ENCODE measurements at regions not wholly inside any gene's neighbourhood (a gene's known extent, or its start where the extent isn't known, plus 50 kb on each side); places are given as distances from the start of the nearest gene placed in this dataset.

- ATAC-seq = no peak
These were observed 80.2 kb upstream of the CDKN3 start for GRCh38 chr14:54316652-54317051.

DNA sequence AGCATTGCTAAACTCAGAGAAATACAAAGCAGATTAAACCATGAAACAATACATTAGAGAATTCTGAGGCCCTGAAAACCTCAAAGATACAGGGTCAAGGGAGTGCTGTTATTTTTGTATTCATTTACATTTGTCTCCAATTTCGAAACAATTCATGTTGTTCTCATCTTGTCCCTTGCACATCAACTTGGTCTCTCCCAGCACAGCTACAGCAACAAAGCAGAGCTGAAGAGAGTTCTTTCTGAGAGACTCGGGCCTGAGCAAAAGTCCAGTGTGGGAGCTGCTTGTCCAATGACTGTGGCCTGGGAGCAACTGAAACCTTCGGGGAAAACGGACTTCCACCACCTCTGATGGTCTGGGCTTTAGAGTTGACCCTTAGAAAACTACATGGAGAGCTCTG, 79.4 kb upstream of the CDKN3 start:
- no peak for ATAC-seq

DNA sequence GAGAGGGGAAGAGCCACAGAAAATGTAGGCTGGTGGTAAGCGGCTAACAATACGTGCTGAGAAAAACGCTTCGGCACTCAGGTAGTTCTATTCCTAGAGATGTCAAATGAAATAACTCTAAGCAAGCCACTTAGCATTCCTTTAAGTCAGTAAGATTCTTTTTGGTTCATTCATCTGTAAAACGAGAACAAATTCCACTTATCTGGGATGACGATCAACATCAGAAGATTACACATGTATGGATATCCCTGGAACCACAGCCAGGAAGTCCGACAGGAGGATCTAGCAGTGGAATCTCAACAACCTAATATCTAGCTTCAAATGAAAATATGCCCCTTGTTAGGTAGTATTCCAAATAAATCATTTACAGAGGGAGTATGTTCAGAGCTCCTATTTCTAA, 74.6 kb upstream of the CDKN3 start:
- no peak for ATAC-seq

DNA sequence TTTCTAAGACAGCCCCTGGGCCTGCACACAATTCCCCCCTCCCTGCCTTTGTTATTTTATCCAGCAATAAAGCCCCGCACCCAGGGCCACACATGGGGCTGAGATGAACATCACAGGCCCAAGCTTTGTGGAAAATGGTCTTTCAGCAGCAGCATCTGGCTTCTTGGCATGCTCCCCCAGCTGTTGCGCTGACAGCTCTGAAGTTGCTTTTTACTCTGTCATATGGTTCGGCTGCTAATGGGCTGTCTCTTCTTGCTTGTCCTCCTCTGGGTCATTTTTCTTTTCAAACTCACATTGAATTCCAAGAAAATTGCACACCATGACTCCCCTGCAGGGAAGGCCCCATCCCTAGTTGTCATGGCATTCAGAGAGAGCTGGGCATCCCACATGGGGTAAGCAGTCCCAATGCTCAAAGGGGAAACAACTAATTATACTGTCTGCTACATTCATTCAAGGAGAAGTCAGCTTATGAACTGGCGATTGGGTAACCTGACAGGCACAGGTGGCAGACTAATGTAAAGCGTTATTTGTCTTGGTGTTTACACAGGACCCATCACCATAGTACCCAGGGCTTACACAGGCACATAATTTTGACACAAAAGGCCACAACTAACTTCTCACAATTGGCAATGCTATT, 74.0 kb upstream of the CDKN3 start:
- no peak for ATAC-seq

DNA sequence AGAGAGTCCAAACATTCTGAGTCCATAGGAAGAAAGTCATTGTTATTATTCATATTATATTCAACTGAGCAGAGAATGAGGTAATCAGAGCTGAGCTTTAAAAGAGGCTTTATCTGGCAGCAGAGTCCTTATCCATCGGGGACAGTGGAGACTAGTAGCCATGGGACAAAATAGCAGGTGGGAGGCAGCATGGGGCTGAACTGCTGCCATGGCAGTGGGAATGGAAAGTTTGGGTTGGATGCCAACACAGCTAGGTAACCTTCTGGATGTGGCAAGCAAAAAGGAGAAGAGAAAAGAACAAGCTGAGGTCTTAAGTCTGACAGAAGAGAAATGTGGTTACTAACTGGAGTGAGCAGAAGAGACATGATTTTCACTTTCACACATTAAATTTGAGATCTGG, 71.0 kb upstream of the CDKN3 start:
- no peak for ATAC-seq

DNA sequence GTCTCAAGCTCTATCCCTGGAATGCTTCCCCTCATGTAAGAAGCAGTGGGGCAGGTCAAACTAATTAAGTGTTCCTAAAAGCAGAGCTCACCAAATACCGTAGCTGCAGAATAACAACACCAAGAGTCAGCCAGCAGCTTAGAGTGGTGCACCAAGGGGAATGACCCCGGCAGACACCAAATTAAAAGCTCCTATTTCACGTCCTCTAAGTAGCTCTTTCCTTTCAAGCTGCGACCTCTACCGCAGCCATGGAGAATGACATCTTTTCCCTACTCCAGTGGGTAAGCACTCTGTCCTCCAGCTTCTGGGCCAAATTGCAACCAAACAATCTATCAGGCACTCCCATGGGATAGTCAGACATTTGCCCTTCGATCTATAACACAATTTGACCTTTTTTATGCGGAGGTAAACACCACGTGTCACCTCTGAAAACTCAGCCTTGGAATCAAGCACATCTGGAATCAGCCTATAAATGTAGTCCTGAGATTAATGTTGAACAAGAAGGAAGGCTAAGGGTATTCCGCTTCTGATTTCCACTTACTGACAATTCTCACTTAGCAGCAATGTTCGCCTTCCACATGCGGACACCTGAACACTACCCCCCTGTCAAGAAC, 67.6 kb upstream of the CDKN3 start:
- ATAC-seq = peak; percentile 47

DNA sequence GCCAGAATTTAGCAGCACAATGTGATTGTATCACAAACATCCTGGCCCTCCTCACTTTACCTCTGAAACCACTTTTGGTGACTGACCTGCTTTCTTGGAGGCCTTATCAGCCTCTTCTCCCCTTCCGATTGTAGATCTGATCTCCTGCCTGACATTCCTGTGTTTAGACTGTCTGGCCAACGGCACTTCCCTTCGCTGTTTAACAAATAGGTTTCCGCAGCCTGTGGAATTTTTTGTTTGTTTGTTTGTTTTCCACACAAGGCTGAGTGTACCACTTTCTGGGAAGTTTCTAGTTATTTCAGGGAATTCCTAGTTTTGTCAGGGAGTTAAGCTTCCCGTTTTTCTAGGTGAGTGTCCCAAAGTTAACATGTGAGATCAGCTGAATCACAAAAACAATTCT, 65.9 kb upstream of the CDKN3 start:
- ATAC-seq = no peak

DNA sequence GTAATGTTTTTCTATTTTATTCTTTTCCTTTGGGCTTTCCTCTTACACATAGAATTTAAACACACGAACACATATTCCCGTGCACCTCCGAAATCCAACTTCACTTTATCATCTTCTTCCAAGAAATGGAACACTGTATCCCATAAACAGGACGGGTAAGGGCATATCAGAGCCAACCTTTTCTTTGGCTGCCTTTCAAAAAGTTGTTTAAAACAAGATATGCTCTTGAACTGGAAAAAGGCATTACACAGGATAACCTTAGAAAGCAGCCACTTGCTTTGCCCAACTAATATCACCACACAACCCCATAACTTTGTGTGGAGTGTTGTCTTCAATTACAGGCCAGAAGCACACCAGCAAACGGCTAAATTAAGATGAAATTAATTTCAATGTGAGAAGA, 65.3 kb upstream of the CDKN3 start:
- no peak for ATAC-seq

- no peak for ATAC-seq
These were observed 64.3 kb upstream of the CDKN3 start for GRCh38 chr14:54332490-54332889.

GRCh38 chr14:54333511-54333910, 63.3 kb upstream of the CDKN3 start:
- no peak for ATAC-seq

- peak; percentile 76 for ATAC-seq
These were observed 61.1 kb upstream of the CDKN3 start for GRCh38 chr14:54335569-54336155.

DNA sequence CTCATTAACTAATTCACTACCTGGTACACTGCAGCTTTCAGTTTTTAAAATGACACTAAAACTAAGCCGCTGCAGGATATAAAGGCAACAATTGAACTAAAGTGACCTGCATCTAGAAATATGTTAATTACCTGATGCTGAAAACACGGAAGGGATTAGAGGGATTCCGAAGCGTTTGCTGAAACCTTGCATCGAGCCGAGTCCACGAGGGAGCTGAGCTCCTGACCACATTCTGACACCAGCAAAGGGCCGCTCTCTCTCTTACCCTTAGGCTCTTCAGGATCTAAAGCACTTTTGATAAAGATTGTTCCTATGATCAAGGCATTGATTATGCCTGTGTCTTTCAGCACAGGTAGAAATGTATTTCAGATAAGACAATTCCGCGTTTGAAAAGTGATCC, 59.5 kb upstream of the CDKN3 start:
- ATAC-seq = no peak

- ATAC-seq = peak; percentile 52
These were observed 58.0 kb upstream of the CDKN3 start for GRCh38 chr14:54338696-54339317.

GRCh38 chr14:54339771-54340170, 57.0 kb upstream of the CDKN3 start:
- no peak for ATAC-seq

DNA sequence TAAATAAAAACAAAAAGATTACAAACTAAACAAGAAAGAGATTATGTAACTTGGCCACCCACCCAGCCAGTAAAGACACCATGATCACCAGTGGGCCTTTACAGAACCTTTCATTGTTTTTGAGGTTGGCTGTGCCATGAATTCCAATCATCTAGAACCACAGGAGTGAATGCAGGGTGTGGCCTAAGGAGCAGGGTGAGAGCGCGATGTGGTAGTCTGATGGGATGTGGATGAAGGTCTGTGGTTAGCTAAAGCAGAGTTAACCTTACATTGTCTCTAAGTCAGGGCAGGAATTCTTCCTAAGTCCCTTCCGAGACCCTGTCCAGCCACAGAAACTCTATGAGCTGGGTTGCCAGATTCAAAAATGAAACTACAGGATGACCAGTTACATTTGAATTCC, 54.0 kb upstream of the CDKN3 start:
- no peak for ATAC-seq

GRCh38 chr14:54343272-54344121, 53.3 kb upstream of the CDKN3 start:
- no peak for ATAC-seq

DNA sequence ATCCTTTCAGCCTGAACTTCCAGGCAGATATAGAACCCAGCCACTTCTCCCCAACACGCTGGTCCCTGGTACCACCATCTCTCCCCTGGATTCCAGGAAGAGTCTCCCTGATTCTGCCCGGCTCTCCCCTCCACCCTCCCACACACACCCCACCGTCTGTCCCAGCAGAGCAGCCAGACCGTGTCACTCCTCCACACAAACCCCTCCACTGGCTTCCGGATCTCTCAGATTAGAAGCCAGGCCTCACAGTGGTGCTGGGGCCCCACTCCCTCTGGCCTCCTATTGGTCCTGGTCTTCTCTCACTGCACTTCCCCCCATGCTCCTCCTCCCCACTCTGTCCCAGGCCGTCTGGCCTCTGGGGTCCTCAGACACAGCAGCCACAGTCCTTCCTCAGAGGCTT, 52.4 kb upstream of the CDKN3 start:
- no peak for ATAC-seq

- no peak for ATAC-seq
These were observed 50.5 kb upstream of the CDKN3 start for GRCh38 chr14:54346257-54346656.

All from esophagus mucosa (tissue), 1 donor.